BJ (cell line): ENCODE measurements at regions not wholly inside any gene's neighbourhood (a gene's known extent, or its start where the extent isn't known, plus 50 kb on each side); places are given as distances from the start of the nearest gene placed in this dataset.
"Not testable (repeated sequence)": the region's sequence is repeated elsewhere in the genome, so short reads cannot be mapped to it uniquely, and the experiment has no call there.

ENCODE experiments used
- CTCF ChIA-PET: fragments of 350-600 bp; formaldehyde crosslinking; extraction: SDS; loops from one replicate; lab custom pipeline; 2021; ENCODE audit warnings: antibody characterized with exemption, inconsistent platforms; lab: Yijun Ruan, JAX
- POLR2A ChIA-PET: fragments of 300-600 bp; sonication (Branson Sonifier 250); formaldehyde crosslinking; extraction: SDS; loops from one replicate; lab custom pipeline; 2021; ENCODE audit warnings: antibody characterized with exemption; lab: Charles Lee
- DNase-seq: peaks from one replicate; pipeline ENCODE4 v3.0.0-alpha.2; 2011; ENCODE audit warnings: low read depth
- H3K27me3 ChIP-seq: 2 replicates; pipeline ENCODE4 v1.6.0; 2011; ENCODE audit warnings: low read length; ENCODE audit not compliant: control insufficient read depth, insufficient read depth
- H3K36me3 ChIP-seq: 2 replicates; pipeline ENCODE4 v1.5.1; 2011; ENCODE audit warnings: low read length; ENCODE audit not compliant: control insufficient read depth, insufficient read depth
- H3K4me3 ChIP-seq: 2 replicates; pipeline ENCODE4 v1.5.1; 2011; ENCODE audit warnings: low read depth, mild to moderate bottlenecking, control low read depth, low read length
- TF ChIP-seq, protein P1 (sequence below): IDR thresholded peaks from 2 replicates; pipeline ENCODE4 v1.5.1; 2011; ENCODE audit warnings: low read depth, mild to moderate bottlenecking, control low read depth, inconsistent platforms, low read length, moderate library complexity; ENCODE audit not compliant: insufficient read depth

DNA sequence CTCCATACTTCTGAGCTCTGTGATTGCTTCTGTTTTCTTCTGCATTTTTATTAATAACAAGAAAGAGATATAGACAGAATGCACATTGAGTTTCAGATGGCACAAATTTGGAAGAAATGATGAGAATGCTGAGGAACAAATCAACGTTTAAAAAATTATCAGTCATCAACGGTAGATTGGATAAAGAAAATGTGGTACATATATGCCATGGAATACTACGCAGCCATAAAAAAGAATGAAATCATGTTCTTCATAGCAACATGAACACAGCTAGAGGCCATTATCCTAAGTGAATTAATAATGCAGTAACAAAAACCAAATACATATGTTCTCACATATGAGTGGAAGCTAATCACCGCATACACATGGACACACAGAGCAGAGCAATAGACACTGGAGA, 81.8 kb downstream of the DUSP6 start:
- TF ChIP-seq, protein P1, sequence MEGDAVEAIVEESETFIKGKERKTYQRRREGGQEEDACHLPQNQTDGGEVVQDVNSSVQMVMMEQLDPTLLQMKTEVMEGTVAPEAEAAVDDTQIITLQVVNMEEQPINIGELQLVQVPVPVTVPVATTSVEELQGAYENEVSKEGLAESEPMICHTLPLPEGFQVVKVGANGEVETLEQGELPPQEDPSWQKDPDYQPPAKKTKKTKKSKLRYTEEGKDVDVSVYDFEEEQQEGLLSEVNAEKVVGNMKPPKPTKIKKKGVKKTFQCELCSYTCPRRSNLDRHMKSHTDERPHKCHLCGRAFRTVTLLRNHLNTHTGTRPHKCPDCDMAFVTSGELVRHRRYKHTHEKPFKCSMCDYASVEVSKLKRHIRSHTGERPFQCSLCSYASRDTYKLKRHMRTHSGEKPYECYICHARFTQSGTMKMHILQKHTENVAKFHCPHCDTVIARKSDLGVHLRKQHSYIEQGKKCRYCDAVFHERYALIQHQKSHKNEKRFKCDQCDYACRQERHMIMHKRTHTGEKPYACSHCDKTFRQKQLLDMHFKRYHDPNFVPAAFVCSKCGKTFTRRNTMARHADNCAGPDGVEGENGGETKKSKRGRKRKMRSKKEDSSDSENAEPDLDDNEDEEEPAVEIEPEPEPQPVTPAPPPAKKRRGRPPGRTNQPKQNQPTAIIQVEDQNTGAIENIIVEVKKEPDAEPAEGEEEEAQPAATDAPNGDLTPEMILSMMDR, result no peak
- ChIA-PET CTCF (interaction anchor here (0.9 kb wide), 1 partner anchor 14 kb away, joined by 3 read pairs; no protein-coding TSS in a partner anchor), POLR2A (no interaction called here)
- Histone ChIP-seq H3K36me3 (no peaks in the 10 kb centered on the region), H3K4me3 (no peak overlapping the region), H3K27me3 (no peaks in the 10 kb centered on the region)
- DNase-seq, result no peak

DNA sequence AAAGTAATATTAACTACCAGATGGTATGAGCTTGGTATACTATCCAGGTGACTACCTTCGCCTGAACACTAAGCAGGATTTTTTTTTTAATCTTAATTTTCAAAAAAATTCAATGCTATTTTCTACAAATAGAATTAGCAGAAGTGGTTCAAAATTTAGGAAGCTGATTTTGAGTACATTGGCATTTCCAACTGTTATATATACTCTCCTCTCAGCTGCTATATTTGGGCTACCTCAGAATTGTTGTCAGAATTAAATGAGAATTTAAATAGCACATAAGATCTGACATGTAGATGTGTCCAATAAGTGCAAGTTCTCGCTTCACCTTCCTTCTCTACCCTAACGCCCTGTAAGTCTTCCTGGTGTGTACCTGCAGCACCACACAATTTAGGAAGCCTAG, 83.1 kb downstream of the DUSP6 start:
- TF ChIP-seq, protein P1, result no peak
- no peaks in the 10 kb centered on the region for H3K36me3 ChIP-seq
- no peak for DNase-seq
- CTCF ChIA-PET, result interaction anchor here (0.7 to 1.5 kb wide), 2 partner anchors 15 to 17 kb away, joined by 3 to 5 read pairs; no protein-coding TSS in a partner anchor
- POLR2A ChIA-PET, result no interaction called here
- no peak overlapping the region for H3K4me3 ChIP-seq
- H3K27me3 ChIP-seq, result no peaks in the 10 kb centered on the region

DNA sequence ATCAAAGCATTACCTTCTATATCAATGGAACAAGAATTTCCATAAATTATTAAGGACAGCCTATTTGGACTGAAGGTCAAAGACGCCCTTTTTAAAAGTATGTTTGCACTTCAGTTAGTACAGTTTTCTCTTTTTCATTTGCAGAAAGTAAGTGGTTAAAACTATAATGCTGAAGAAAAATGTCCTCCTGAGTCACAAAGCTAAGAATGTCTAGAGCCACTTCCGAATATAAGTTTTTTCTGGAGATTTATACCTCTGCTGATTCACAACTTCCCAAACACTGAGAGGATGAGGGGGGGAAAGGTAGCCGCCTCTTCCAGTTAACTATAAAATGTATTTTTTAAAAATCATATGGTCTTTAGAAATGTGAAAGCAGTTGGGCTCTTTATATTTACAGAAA, 84.9 kb downstream of the DUSP6 start:
- CTCF ChIA-PET, result no interaction called here

DNA sequence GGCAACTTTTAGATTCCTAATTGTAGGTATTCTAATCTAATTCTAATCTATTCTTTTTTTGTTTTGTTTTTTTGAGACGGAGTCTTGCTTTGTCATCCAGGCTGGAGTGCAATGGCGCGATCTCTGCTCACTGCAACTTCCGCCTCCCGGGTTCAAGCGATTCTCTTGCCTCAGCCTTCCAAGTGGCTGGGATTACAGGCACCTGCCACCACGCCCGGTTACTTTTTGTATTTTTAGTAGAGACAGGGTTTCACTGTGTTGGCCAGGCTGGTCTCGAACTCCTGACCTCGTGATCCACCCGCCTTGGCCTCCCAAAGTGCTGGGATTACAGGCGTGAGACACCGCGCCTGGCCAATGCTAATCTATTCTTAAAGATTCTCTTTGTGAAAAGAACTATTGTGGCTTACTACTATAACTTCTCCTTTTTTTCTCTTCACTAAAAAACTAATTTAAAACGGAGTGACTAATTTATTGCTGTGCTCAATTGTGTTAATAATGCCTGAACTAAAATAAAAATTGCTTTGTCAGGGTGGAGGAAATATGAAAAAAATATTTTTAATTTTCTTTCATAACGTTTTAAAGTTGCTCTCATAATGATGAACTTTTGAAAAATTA, 85.6 kb downstream of the DUSP6 start:
- H3K36me3 ChIP-seq, DNase-seq, POLR2A ChIA-PET, CTCF ChIA-PET, H3K4me3 ChIP-seq, H3K27me3 ChIP-seq: not testable (repeated sequence)

More for the DNA sequence above, 84.9 kb downstream of the DUSP6 start:
- no peaks in the 10 kb centered on the region for H3K27me3 ChIP-seq
- no peak for DNase-seq
- POLR2A ChIA-PET, result no interaction called here
- no peaks in the 10 kb centered on the region for H3K36me3 ChIP-seq
- TF ChIP-seq, protein P1, result no peak
- H3K4me3 ChIP-seq, result no peak overlapping the region

DNA sequence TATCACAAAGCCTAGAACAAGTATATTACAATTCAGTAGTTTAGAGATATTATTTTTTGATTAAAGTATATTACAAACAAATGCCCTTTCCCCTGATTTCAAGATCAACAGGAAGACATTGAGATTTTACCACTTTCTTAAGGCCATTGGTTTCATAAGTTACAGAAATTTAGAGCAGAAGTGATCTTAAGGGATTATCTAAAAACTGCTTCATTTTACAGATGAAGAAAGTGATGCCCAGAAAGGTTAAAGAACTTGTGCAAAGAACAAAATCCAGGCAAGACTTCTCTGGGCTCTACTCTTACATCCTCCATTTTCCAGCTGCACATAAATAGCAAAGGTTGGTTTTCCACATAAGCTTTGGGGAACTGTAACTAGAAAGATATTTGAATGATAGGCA, 87.5 kb downstream of the DUSP6 start:
- H3K27me3 ChIP-seq, result no peaks in the 10 kb centered on the region
- TF ChIP-seq, protein P1, result no peak
- no peaks in the 10 kb centered on the region for H3K36me3 ChIP-seq
- POLR2A ChIA-PET, result no interaction called here
- CTCF ChIA-PET, result interaction anchor here (1.0 kb wide), 1 partner anchor 12 kb away, joined by 3 read pairs; no protein-coding TSS in a partner anchor
- no peak overlapping the region for H3K4me3 ChIP-seq
- no peak for DNase-seq

DNA sequence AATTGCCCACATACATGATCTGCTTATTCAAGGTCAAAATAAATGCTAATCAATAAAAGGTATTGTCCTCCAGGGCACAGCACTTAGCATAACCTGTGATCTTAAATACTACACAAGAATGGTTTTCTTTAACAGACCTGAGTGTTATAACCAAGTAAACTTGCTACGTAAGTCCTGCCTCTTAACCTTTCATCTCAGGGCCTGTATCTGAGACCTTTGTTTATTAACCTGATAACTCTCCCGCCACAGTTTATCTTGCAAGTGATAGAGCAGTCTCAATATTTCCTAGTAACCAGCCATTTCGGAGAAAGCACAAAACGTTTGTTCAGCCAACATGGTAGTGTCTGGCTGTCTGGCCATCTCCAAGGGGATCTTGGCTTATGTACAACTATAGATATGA, 88.4 kb downstream of the DUSP6 start:
- Histone ChIP-seq H3K27me3 (no peaks in the 10 kb centered on the region), H3K4me3 (no peak overlapping the region), H3K36me3 (no peaks in the 10 kb centered on the region)
- POLR2A ChIA-PET, result no interaction called here
- TF ChIP-seq, protein P1, result no peak
- CTCF ChIA-PET, result no interaction called here
- no peak for DNase-seq
